ENCODE measurements at regions not wholly inside any gene's neighbourhood (a gene's known extent, or its start where the extent isn't known, plus 50 kb on each side); places are given as distances from the start of the nearest gene placed in this dataset.

GRCh38 chr6:149221774-149222070, 95.8 kb upstream of the TAB2 start:
- Histone ChIP-seq H3K4me3 (no peak overlapping the region), H3K36me3 (no peaks in the 10 kb centered on the region), H3K9me3 (no peaks in the 10 kb centered on the region), H3K4me1 (ENCODE audit: insufficient read depth) (peaks cover 3% of the 10 kb centered on the region), H3K27ac (no peak overlapping the region), H3K27me3 (no peaks in the 10 kb centered on the region)
- no peak for DNase-seq
- 90 to 96% (median 92%) methylated on average over 4 of the region's 4 CpGs for WGBS, 3 donors
- intact Hi-C loops (cut with DNase I), result no loop called here
- TF ChIP-seq CTCF (IDR thresholded peaks at IDR 0.05), result no peak
- no peak for TF ChIP-seq EP300 (IDR thresholded peaks at IDR 0.05)
- TF ChIP-seq POLR2A (IDR thresholded peaks at IDR 0.05), result no peak

GRCh38 chr6:149223120-149223903, 94.2 kb upstream of the TAB2 start:
- H3K4me3 ChIP-seq, result no peak overlapping the region
- H3K9me3 ChIP-seq, result no peaks in the 10 kb centered on the region
- H3K36me3 ChIP-seq, result no peaks in the 10 kb centered on the region
- WGBS, 3 donors, result 32 to 50% (median 35%) methylated on average over 4 of the region's 4 CpGs
- no peak for TF ChIP-seq POLR2A (IDR thresholded peaks at IDR 0.05)
- TF ChIP-seq EP300 (IDR thresholded peaks at IDR 0.05), result no peak
- no peak for TF ChIP-seq CTCF (IDR thresholded peaks at IDR 0.05)
- intact Hi-C loops (cut with DNase I), result no loop called here
- peaks cover 8% of the 10 kb centered on the region for H3K4me1 ChIP-seq (ENCODE audit: insufficient read depth)
- no peak for DNase-seq
- H3K27ac ChIP-seq, result no peak overlapping the region
- no peaks in the 10 kb centered on the region for H3K27me3 ChIP-seq

GRCh38 chr6:149223904-149224351, 93.6 kb upstream of the TAB2 start:
- no peak overlapping the region for H3K4me3 ChIP-seq
- no peak for DNase-seq
- TF ChIP-seq CTCF (IDR thresholded peaks at IDR 0.05) (no peak), POLR2A (IDR thresholded peaks at IDR 0.05) (no peak)
- no peak overlapping the region for H3K27ac ChIP-seq
- H3K36me3 ChIP-seq, result no peaks in the 10 kb centered on the region
- H3K4me1 ChIP-seq (ENCODE audit: insufficient read depth), result peaks cover 13% of the 10 kb centered on the region
- H3K9me3 ChIP-seq, result no peaks in the 10 kb centered on the region
- intact Hi-C loops (cut with DNase I), result no loop called here
- 5 to 10% (median 7%) methylated on average over 2 of the region's 2 CpGs for WGBS, 3 donors
- H3K27me3 ChIP-seq, result no peaks in the 10 kb centered on the region

- Histone ChIP-seq H3K27ac (no peak overlapping the region), H3K27me3 (no peaks in the 10 kb centered on the region), H3K9me3 (no peaks in the 10 kb centered on the region), H3K4me3 (no peak overlapping the region), H3K36me3 (no peaks in the 10 kb centered on the region), H3K4me1 (ENCODE audit: insufficient read depth) (peaks cover 14% of the 10 kb centered on the region)
- no peak for DNase-seq
- TF ChIP-seq CTCF (IDR thresholded peaks at IDR 0.05) (no peak), POLR2A (IDR thresholded peaks at IDR 0.05) (no peak), EP300 (IDR thresholded peaks at IDR 0.05) (no peak)
- WGBS, 3 donors, result 84 to 93% (median 89%) methylated on average over 6 of the region's 6 CpGs
- intact Hi-C loops (cut with DNase I), result no loop called here
Measured at GRCh38 chr6:149224399-149224798, 93.1 kb upstream of the TAB2 start.
